GM21423 (cell line): ENCODE measurements at regions not wholly inside any gene's neighbourhood (a gene's known extent, or its start where the extent isn't known, plus 50 kb on each side); places are given as distances from the start of the nearest gene placed in this dataset.
A peak's percentile ranks its signal among the peaks of the same experiment; 100 is the strongest.

Experiments
- ATAC-seq: cut with Tn5 transposase; IDR thresholded peaks from one replicate; pipeline ENCODE4 v1.9.1; 2021; ENCODE audit warnings: mild to moderate bottlenecking, moderate library complexity; ENCODE audit not compliant: unreplicated experiment

DNA sequence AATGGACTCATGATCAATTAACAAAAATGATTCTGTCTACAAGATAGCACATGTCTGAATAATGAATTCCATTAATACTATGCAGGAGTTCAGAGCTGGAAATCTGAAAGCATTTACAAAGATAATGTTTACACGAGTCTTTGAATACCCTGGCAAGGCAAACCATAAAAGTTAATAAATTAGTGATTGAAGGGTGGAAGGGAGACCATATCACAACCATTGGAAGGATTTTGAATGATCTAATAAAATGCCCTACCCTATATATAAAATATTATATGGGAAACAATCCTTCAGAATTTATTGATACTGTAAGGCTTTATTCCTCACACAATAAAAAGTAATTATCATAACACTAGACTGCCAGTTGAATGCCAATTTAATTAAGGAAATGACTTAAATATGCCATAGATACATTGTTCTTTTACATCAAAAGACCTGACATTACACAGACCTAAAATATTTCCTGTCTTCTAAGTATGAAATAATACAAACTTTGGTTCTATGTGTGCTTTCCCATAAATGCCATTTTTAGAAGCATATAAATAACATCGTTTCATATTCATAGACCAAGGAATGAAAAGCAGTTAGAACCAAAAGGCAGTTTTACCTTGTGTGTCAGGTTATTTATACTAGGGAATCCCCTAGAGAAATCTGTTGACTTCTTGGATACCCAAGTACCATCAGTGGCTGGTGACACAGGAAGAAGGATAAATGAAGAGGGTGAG is 249.2 kb upstream of the MARCKS start:
- ATAC-seq: no peak

DNA sequence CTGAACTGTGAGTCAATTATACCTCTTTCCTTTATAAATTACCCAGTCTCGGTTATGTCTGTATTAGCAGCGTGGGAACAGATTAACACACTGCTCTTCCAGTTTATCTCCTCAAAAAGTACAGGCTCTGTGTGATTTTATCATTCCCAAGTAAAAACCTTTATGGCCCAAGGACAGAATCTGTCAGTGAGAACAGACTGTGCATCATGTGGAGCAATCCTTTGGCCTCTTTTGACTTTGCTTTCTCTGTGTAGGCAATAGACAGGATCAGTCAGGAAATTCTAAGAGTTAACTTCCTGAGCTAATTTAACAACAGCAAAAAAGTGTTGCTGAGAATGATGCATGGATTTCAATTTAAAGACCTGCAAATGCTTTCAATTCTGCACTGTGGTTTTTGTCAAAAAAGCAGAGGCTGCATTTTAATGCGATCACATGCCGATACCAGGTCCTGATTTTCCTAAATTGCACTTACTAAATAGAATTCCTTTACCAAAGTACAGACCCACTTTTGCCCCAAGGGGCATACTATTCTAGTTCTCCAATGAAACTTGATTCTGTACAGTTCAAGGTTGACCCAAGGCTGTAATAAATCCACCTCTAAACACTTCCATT is 246.7 kb upstream of the MARCKS start:
- no peak for ATAC-seq

DNA sequence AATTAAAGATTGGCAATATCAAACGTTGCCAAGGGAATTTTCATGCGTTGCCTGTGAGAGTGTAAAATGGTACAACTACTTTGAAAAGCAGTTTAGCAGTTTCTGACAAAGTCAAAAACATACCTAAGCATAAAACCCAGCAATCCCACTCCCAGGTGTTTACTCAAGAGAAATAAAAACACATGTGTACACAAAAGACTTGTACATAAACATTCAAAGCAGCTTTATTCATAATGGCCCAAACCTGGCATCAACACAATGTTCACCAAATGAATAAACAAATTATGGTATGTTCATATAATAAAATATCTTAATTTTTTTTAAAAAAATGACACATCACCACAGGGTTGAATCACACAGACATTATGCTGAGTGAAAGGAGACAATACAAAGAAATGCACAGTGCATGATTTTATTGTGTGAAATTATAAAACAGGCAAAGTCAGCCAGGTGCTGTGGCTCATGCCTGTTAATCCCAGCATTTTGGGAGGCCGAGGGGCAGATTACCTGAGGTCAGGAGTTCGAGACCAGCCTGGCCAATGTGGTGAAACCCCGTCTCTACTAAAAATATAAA is 240.4 kb upstream of the MARCKS start:
- no peak for ATAC-seq

DNA sequence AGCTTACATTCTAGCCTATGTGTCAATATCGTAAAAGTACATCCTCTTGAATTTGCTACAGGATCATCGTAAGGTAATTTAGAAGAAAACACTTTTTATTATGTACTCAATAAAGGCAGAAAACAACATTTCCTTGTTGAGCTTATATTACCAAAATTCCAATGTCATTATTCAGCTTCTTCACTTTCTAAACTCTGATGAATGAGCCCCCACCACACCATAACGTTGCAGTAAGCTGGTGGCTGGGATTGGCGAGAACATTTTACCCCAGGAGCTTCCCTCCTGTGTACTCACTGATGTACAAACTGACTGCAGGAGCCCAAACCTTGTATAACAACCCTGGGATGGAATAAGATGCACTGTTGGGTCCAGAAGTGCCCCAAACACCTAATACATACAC is 238.1 kb upstream of the MARCKS start:
- no peak for ATAC-seq

DNA sequence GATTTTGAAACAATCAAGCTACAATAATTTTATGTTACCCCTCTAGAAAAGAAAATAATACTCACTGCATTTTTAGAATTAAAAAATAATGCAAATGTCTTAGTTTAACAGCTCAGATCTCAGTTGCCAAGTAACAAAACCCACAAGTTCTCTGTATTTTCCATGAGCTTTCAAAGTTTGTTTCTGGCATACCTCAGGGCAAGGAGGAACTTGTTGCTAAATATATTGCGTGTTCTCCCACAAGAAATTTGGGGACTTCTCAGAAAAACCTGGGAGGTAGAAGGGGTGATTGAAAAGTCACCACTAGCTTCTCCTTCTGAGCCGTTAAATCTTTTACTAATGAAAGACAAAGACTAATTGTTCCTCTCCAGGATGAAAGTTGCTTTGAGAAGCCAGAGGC is 236.8 kb upstream of the MARCKS start:
- ATAC-seq: no peak

DNA sequence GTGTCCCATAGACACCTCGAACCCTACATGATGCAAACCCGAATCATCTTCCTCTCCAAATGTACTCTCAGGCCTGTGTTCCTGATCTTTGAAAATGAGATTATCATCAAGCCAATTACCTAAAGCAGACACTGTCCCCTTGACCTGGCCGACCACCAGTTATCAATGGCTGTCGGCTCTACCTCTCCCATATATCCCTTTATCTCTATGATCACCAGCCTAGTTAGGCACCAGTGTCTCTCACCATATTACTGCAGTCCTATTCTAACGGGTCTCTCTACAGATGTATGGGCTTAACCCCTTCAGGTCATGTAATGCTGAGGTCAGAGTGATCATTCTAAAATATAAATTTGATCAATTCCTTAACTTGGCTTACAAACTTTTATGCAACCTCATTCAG is 234.9 kb upstream of the MARCKS start:
- ATAC-seq: no peak

DNA sequence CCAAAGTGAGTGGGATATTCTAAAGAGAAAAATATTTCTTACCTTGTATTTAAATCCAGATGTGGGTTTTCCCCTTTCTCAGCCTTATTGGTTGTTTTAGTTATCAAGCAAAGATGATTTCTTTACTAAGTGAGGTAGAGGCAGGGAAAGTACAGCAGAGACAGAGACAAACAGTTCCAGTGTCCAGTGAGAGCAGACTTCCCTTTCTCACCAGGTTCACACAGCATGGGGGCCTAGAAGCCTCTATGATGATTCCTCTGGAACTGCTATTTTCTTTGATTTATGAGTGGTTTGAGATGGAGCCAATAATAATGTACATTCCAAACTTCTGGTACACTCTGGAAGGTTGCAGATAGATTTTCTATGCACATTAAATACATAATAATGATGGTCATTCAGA is 234.0 kb upstream of the MARCKS start:
- ATAC-seq: no peak

DNA sequence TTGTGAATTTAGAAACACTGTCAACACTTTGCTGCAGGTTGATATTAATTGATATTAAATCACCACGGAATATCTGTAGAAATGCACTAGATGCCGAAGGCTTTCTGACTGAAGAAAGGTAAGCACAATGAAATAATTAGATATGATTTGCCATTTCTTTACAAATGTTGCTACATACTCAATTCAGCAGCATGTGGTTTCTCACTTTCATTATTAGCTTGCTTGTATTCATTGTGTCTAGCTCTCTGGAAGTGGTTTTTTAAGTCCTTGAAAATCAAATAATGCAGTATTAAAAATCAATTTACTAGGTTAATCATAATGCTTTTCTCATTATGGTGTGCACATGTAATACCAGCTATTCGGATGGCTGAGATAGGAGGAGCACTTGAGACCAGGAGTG is 231.3 kb upstream of the MARCKS start:
- ATAC-seq: no peak

DNA sequence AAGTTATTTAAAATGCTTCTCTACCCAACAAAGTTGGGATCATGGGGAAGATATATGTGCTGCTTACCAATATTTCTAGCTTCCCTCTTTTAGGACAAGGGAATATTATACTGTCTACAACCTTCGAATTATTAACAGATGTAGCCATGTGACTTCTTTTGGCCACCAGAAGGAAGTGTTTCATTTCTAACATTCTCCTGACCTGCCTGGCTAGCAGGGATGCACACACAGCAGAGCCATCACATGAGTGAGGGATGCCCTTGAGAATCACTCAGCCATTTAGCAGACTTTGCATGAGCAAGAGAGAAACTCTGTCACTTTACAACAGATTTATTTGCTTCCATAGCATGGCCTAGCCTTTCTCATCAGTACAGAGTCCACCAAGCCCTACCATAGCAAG is 230.7 kb upstream of the MARCKS start:
- ATAC-seq: peak; percentile 32

DNA sequence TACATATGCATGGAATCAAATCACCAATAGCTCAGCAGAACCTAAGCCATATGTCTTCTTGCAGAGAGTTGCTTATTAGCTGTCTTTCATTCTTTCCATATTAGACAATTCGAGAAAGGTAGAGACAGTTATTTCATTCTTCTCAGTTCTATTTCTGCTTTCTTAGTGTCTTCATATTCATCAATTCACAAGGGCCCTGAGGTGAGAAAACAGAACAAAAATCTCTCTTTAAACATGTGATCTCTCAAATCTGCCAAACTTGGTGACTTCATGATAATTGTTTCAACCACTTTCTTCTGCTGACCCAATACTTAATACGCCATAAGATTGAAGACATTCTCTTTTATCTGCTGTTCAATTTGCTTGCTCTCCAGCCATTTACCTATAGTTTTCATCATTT is 229.7 kb upstream of the MARCKS start:
- ATAC-seq: no peak

DNA sequence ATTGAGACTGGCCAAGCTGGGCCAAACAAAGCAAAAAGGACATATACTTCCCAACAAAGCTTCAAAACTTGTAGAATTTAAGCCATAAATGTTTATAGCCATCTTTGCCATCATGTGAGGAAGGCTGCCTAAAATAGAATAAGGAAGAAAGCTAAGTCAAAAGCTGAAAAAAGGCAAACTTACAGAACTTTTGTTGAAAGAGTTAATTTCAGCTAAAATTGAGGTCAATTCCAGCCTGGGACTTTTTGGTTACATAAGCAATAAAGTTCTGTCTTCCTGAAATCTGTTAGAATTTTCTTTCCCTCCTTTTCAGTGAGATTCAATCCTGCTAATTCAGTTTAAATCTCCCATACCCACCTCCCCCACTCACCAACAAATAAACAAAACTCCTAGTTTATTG is 227.9 kb upstream of the MARCKS start:
- ATAC-seq: no peak

DNA sequence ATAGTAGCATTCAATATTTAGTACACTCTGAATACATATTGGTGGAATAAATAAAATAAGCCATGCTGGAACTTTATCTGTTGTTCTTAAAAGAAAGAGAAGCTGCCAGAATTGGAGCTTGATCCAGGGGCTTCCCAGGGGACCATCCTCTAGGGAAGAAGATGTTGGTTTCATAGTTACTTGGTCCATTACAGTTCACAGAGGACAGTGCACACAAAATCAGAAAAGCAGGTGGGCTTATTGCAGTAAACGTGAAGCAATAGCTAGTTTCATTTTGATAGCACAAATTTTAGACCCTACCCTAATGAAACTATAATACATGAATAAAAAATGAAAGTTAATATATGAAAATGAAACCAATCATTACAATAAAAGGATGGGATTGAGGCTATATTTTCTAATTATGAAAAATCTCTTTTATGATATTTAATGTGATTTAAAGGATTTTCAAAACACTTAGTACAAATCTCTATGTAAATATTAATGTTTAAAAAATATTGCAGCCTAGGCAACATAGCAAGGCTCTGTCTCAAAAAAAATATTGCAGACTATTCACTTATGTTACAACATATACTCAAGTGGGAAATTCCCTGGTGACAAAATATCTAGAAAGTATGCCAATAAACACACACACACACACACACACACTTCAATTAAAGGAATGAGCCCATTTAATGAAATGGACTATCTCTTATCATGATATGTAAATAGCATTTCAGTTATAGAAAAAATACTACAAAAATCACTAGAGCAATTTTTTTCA is 227.0 kb upstream of the MARCKS start:
- ATAC-seq: no peak

DNA sequence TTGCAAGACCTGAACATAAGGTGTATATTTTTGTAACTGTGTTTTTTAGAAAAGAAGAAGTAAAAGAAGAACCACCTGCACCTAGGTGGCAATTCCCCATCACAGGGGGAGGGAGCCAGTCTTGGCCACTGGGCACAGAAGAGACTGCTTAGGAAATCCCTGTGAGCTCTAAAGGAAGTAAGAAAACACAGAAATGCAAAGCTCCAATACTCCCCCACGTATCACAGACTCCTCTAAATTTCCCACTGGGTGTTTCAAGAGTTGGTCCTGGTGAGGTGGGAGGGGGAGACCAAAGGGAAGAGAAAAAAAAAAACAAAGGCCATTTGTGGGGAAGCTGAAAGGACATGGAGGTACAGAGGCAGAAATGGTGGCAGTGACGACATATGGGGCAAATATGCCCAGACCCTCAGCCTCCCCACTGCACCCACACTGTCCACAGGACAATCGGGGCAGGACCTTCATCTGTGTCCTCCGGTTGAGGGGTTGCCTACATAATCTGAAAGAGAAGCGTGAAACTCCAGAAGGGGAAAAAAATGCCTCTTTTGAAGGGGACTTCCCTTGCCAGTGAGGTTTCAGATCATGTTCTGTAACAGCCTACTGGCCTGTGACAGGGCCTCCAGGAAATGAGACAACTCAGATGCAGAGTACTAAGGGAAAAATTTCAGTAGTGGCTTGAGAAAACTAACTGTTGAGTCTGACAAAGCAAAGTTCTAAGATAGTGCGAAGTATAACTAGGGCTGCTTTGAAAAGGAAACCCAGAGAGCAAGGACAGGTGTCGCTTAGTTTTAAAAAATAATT is 226.2 kb upstream of the MARCKS start:
- peak; percentile 53 for ATAC-seq

DNA sequence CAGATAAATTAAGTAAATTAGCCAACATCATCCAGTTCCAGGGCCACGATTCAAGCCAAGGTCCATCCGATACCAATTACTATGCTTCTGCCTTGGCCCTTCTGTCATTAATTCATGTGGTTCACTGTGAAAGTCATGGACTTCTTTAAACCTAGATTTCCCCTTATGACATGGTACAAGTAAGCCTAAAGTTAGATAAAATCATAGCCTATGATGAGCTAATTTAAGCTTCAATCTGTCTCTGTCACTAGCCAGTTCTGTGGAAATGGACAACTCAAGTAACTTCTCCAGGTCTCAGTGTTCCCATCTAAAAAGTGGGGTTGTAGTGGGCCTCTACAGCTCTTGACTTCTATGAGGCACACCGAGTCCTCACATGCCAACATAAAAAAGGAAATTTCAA is 225.5 kb upstream of the MARCKS start:
- no peak for ATAC-seq

DNA sequence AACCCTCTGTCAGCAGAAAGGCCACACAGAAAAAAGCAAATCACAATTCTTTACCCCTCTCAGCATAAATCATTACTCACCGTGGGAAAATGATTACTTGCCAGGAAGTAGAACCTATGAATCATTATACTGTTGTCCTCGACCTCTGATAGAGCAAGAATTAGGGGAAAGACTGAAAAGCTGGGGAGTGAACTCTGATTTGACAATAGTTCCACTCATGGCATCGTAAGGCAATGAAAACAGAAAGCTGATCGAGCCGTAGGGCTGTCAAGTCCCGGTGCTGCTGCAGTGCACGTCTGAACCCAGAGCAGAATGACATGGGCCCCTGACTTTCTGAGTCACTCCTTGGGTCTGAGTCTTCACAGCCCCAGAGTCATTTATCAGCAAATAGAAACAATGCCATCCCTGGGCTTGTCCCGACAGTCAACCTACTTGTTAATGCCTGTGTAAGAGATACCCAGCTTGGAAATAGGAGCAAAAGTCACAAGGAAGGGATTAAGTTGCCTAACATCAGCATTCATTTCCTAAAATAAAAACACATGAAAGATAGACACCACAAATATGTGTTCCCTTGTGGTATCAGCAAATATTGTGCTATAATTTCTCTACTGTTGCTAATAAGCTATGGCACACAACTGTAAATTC is 224.8 kb upstream of the MARCKS start:
- peak; percentile 40 for ATAC-seq

DNA sequence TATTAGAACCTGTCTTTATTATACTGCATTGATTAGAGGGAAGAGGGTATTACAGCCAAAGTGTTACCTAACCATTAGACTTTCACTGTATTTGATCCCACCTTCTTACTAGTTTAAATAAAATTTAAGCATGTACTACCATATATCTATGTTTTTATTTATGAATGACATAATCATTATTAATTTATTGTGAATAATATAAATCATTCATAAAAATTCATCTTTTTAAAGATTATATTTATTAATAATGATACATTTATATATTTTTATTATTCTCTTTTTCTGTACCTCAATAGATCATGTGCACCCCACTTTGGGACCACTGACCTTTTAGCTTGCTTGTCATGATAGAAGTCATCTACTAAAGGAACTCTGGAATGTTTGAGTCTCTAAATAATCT is 223.5 kb upstream of the MARCKS start:
- no peak for ATAC-seq

DNA sequence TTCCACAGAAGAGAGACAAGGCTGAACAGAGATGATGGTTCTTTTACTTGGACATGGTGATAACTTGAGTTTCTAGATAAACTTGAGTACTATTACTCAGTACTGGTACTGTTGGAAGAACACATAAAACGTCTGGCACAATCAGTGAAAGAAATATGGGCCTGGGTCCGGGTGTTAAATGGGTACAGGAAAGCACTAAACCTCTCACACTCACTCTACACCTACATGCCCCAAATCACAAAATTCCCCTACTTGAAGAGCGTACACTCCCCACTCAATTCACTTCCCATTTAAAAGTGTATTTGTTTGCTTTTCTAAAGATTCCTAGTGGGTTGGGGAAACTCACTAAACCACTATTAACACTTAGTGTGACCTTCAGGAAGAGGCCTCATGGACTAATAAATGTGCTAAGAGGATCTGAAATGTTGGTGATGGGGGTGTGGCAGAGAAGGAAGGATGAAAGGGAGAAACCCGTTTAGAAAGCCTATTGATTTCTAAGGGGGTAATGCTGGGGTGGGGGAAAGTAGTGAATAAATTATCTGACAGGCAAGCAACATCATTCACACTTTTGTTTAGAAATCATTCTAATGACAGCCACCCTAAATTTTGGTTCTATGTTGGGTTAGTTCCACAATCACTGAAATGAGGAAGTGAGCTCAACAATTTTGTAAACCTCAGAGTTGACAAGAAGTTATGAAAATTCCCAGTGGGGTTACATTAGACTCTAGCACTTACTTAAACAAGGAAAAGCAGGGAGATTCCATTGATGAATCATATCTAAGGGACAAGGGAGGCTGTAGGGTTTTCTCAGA is 222.6 kb upstream of the MARCKS start:
- ATAC-seq: peak; percentile 16

DNA sequence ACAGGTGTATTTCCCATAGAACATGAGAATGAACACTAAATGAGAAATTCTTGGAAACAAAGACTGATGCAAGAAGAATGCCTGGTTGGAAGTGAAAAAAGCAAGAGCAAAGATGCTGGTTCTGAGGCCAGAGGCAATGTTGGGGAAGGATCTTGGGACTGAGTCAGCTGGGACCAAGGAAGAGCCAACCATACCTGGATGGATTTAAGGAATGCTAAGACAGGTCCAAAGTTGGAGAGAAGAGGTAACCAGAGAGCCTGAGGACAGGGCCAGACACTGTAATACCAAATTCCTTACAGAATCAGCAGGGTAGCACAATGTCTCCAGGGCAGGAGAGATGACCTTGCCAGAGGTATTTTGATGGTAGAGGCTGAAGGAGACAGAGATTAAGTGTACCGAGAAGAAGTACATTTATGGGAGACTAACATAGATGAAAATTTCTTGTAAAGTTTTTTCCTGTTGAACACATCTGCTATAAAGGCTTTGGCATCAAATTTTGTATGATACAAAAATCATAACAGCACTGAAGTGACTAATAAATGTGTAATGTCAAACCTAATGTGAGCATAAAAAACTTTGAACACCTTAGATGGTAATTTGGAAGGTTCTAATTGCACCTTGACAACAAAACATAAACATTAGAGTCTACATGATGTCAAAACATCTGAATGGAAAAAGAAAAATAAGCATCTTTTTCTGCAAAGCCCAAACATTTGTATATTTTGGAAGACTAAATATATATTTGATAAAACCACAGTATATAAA is 221.7 kb upstream of the MARCKS start:
- no peak for ATAC-seq

DNA sequence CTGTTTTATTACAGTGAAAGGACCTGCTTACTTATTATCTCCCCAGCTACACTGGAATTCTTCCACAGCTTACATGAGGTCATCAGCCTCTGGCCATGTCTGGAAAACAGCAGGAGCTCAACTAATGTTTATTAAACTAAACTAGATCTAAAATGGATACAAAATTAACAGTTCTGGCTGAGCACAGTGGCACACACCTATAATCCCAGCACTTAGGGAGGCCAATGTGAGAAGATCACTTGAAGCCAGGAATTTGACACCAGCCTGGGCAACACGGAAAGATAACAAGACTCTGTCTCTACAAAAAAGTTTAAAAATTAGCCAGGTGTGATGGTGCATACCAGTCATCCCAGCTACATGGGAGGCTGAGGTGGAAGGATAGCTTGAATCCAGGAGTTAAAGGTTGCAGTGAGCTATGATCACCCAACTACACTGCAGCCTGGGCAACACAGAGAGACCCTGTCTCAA is 220.8 kb upstream of the MARCKS start:
- ATAC-seq: no peak
